ENCODE measurements at regions not wholly inside any gene's neighbourhood (a gene's known extent, or its start where the extent isn't known, plus 50 kb on each side); places are given as distances from the start of the nearest gene placed in this dataset.

DNA sequence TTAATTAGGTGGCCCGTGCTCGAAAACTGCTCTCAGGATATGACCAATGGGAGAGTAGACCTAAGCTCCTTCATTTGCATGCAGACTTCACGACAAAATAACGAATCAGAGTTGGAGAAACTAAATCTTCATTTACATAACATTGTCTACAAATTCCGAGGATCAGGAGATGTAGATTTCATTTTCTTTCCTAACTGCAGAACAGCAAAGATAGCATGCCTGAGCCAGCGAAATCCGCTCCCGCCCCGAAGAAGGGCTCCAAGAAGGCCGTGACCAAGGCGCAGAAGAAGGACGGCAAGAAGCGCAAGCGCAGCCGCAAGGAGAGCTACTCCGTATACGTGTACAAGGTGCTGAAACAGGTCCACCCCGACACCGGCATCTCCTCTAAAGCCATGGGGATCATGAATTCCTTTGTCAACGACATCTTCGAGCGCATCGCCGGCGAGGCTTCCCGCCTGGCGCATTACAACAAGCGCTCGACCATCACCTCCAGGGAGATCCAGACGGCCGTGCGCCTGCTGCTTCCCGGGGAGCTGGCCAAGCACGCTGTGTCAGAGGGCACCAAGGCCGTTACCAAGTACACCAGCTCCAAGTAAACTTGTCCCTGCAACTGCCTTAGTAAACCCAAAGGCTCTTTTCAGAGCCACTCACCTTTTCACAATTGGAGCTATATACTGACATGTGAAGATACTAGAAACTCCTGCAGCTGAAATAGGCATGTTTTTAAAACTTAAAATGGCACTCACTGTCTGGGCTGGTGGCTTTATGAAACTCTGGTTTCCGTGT, 96.5 kb downstream of the HFE start:
- peak; percentile 64 for ATAC-seq
- Mint-ChIP-seq H3K4me3 (peak overlapping the region; percentile 90), H3K9me3 (peaks cover 6% of the 10 kb centered on the region; the same call in 2 of the 3 replicates), H3K36me3 (ENCODE audit: low read depth) (no peaks in the 10 kb centered on the region), H3K27me3 (ENCODE audit: insufficient read depth, low read depth, poor library complexity) (peaks cover 23% of the 10 kb centered on the region), H3K27ac (peak overlapping the region; percentile 100), H3K4me1 (peaks cover 44% of the 10 kb centered on the region)
- no peaks in the 10 kb centered on the region for H4K20me1 ChIP-seq (replicated peaks; ENCODE audit: insufficient read depth)
- H3K4me1 ChIP-seq (ENCODE audit: insufficient read depth) = peaks cover 24% of the 10 kb centered on the region
- TF ChIP-seq, protein P1, sequence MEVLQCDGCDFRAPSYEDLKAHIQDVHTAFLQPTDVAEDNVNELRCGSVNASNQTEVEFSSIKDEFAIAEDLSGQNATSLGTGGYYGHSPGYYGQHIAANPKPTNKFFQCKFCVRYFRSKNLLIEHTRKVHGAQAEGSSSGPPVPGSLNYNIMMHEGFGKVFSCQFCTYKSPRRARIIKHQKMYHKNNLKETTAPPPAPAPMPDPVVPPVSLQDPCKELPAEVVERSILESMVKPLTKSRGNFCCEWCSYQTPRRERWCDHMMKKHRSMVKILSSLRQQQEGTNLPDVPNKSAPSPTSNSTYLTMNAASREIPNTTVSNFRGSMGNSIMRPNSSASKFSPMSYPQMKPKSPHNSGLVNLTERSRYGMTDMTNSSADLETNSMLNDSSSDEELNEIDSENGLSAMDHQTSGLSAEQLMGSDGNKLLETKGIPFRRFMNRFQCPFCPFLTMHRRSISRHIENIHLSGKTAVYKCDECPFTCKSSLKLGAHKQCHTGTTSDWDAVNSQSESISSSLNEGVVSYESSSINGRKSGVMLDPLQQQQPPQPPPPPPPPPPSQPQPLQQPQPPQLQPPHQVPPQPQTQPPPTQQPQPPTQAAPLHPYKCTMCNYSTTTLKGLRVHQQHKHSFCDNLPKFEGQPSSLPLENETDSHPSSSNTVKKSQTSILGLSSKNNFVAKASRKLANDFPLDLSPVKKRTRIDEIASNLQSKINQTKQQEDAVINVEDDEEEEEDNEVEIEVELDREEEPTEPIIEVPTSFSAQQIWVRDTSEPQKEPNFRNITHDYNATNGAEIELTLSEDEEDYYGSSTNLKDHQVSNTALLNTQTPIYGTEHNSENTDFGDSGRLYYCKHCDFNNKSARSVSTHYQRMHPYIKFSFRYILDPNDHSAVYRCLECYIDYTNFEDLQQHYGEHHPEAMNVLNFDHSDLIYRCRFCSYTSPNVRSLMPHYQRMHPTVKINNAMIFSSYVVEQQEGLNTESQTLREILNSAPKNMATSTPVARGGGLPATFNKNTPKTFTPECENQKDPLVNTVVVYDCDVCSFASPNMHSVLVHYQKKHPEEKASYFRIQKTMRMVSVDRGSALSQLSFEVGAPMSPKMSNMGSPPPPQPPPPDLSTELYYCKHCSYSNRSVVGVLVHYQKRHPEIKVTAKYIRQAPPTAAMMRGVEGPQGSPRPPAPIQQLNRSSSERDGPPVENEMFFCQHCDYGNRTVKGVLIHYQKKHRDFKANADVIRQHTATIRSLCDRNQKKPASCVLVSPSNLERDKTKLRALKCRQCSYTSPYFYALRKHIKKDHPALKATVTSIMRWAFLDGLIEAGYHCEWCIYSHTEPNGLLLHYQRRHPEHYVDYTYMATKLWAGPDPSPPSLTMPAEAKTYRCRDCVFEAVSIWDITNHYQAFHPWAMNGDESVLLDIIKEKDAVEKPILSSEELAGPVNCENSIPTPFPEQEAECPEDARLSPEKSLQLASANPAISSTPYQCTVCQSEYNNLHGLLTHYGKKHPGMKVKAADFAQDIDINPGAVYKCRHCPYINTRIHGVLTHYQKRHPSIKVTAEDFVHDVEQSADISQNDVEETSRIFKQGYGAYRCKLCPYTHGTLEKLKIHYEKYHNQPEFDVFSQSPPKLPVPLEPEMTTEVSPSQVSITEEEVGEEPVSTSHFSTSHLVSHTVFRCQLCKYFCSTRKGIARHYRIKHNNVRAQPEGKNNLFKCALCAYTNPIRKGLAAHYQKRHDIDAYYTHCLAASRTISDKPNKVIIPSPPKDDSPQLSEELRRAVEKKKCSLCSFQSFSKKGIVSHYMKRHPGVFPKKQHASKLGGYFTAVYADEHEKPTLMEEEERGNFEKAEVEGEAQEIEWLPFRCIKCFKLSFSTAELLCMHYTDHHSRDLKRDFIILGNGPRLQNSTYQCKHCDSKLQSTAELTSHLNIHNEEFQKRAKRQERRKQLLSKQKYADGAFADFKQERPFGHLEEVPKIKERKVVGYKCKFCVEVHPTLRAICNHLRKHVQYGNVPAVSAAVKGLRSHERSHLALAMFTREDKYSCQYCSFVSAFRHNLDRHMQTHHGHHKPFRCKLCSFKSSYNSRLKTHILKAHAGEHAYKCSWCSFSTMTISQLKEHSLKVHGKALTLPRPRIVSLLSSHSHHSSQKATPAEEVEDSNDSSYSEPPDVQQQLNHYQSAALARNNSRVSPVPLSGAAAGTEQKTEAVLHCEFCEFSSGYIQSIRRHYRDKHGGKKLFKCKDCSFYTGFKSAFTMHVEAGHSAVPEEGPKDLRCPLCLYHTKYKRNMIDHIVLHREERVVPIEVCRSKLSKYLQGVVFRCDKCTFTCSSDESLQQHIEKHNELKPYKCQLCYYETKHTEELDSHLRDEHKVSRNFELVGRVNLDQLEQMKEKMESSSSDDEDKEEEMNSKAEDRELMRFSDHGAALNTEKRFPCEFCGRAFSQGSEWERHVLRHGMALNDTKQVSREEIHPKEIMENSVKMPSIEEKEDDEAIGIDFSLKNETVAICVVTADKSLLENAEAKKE (CRISPR knock-in tag; IDR thresholded peaks at IDR 0.05) = no peak
- TF ChIP-seq EZH2phosphoT487 (IDR thresholded peaks at IDR 0.05; ENCODE audit: unreplicated experiment) (no peak), REST (IDR thresholded peaks at IDR 0.05; ENCODE audit: unreplicated experiment) (no peak), ZNF114 (CRISPR knock-in tag; IDR thresholded peaks at IDR 0.05) (no peak), POLR2AphosphoS5 (IDR thresholded peaks at IDR 0.05; ENCODE audit: low read depth) (peak; percentile 92), CTCF (conservative IDR thresholded peaks at IDR 0.05; ENCODE audit: low read depth in 2 of 2) (no peak), EZH2 (IDR thresholded peaks at IDR 0.05; ENCODE audit: low read depth, unreplicated experiment) (no peak)
- H3K9me2 ChIP-seq (ENCODE audit: insufficient read depth) = no peaks in the 10 kb centered on the region
- H3K4me2 ChIP-seq = peak overlapping the region; percentile 90
- H3K27ac ChIP-seq (ENCODE audit: low read depth) = peak overlapping the region; percentile 85
- H3K27me3 ChIP-seq (ENCODE audit: insufficient read depth) = no peaks in the 10 kb centered on the region
- peaks cover 10% of the 10 kb centered on the region for H3F3A ChIP-seq (replicated peaks; ENCODE audit: low read depth)
- no peaks in the 10 kb centered on the region for H3K79me2 ChIP-seq (replicated peaks; ENCODE audit: insufficient read depth)
- H3K4me3 ChIP-seq = peak overlapping the region; percentile 70
- H3K36me3 ChIP-seq (ENCODE audit: insufficient read depth) = no peaks in the 10 kb centered on the region
- DNase-seq (ENCODE audit: low spot score) = peak; percentile 92
- no peak overlapping the region for H2AFZ ChIP-seq
